ENCODE measurements at regions not wholly inside any gene's neighbourhood (a gene's known extent, or its start where the extent isn't known, plus 50 kb on each side); places are given as distances from the start of the nearest gene placed in this dataset.

DNA sequence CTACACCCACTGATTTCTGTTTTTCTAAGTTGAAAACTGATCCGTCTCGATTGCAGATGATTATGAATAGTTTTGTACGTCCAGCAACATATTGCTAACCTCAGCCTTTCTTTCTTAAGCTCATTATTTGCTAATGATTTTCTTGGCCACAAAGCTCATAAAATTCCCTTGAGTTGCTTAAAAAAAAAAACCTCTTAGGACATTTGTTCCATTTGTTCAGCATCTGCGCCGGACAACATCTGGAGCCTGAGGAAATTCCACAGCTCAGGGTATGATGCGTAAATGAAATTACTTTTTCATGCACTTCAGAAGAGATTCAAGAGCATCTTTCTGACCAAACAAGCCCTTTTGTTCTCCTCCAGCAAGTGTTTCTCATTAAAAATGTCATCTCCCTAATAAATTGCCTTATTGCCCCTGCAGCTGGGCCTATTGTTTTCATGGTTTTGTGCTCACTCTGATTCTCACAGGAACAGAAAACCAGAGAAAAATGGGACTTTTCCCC lies 249.1 kb upstream of the MCTP2 start:
- DNase-seq (ENCODE audit: low spot score): no peak
- no peak overlapping the region for H3K27ac ChIP-seq
- ChIA-PET POLR2A (ENCODE audit: low non-redundant PET) (no interaction called here), CTCF (interaction anchor here (0.7 to 0.9 kb wide), 2 partner anchors 615 to 665 kb away, joined by 3 read pairs; no protein-coding TSS in a partner anchor)
- TF ChIP-seq, protein P1, sequence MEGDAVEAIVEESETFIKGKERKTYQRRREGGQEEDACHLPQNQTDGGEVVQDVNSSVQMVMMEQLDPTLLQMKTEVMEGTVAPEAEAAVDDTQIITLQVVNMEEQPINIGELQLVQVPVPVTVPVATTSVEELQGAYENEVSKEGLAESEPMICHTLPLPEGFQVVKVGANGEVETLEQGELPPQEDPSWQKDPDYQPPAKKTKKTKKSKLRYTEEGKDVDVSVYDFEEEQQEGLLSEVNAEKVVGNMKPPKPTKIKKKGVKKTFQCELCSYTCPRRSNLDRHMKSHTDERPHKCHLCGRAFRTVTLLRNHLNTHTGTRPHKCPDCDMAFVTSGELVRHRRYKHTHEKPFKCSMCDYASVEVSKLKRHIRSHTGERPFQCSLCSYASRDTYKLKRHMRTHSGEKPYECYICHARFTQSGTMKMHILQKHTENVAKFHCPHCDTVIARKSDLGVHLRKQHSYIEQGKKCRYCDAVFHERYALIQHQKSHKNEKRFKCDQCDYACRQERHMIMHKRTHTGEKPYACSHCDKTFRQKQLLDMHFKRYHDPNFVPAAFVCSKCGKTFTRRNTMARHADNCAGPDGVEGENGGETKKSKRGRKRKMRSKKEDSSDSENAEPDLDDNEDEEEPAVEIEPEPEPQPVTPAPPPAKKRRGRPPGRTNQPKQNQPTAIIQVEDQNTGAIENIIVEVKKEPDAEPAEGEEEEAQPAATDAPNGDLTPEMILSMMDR (conservative IDR thresholded peaks at IDR 0.05; ENCODE audit: low read depth): no peak

GRCh38 chr15:93981706-93982105 lies 249.7 kb upstream of the MCTP2 start:
- DNase-seq (ENCODE audit: low spot score): no peak
- TF ChIP-seq, protein P1 (conservative IDR thresholded peaks at IDR 0.05; ENCODE audit: low read depth): no peak
- ChIA-PET CTCF (interaction anchor here (0.7 to 0.9 kb wide), 2 partner anchors 614 to 665 kb away, joined by 3 read pairs; no protein-coding TSS in a partner anchor), POLR2A (ENCODE audit: low non-redundant PET) (no interaction called here)
- no peak overlapping the region for H3K27ac ChIP-seq

DNA sequence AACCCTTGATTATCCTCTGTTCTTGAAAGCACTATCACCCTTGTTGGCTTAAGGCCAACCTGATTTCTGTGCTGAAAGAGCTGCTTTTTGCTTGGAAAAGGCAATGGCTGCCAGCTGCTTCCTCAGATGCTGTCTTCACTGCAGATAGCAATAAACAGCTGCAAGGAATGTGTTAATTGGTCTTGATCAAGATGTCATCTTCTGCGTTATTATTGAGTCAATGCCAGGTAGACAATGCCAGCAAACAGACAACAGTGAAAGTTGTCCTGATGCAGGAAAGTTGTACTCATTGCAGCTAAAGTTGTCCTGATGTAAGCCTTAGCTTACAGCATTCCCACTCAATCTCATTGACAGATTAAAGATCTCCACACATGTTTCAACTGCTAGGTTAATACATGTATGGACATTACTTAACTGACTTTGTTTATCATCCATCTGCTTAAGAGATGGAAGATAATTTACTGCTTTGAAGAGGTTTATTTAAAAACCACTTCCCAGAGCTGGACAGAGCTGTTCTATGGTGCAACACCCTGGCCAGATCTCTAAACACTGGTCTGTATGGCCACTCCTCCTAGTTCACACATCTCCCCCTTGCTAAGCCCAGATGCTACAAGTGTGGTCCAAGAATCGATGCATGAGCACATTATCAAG lies 251.0 kb upstream of the MCTP2 start:
- CTCF ChIA-PET: interaction anchor here (0.6 kb wide), 1 partner anchor 14 kb away, joined by 3 read pairs; no protein-coding TSS in a partner anchor

GRCh38 chr15:93974804-93975481 lies 256.4 kb upstream of the MCTP2 start:
- POLR2A ChIA-PET (ENCODE audit: low non-redundant PET): no interaction called here
- CTCF ChIA-PET: interaction anchor here (0.5 to 2.3 kb wide), 20 partner anchors 15 to 990 kb away, joined by 3 to 16 read pairs (median 4); no protein-coding TSS in a partner anchor
- DNase-seq (ENCODE audit: low spot score): peak; percentile 75
- TF ChIP-seq, protein P1 (conservative IDR thresholded peaks at IDR 0.05; ENCODE audit: low read depth): peak; percentile 74
- H3K27ac ChIP-seq: no peak overlapping the region

More for the DNA sequence above, 251.0 kb upstream of the MCTP2 start:
- H3K27ac ChIP-seq: no peak overlapping the region
- POLR2A ChIA-PET (ENCODE audit: low non-redundant PET): no interaction called here
- DNase-seq (ENCODE audit: low spot score): no peak
- TF ChIP-seq, protein P1 (conservative IDR thresholded peaks at IDR 0.05; ENCODE audit: low read depth): no peak

GRCh38 chr15:93973287-93973686 lies 258.1 kb upstream of the MCTP2 start:
- POLR2A ChIA-PET (ENCODE audit: low non-redundant PET): no interaction called here
- CTCF ChIA-PET: interaction anchor here (0.7 kb wide), 1 partner anchor 43 kb away, joined by 3 read pairs; no protein-coding TSS in a partner anchor
- TF ChIP-seq, protein P1 (conservative IDR thresholded peaks at IDR 0.05; ENCODE audit: low read depth): no peak
- no peak for DNase-seq (ENCODE audit: low spot score)
- no peak overlapping the region for H3K27ac ChIP-seq

DNA sequence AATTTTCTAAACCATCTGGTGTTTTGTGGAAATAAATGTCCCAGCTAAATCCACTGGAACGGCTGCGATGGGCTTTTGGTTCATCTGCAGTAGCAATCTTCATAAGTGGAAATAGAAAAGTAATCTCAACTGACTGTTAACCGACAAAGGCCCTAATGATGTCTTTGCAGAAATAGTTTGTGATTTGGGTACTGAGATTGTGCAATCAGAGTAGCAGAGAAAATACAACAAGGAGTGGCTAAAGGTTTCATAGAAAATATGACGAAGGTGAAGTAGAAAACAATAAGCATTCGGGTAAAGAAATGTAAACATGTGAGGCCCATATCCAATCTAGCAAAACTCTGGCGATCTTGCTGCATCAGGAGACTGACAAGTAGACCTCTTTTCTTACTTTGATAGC lies 262.6 kb upstream of the MCTP2 start:
- DNase-seq (ENCODE audit: low spot score): no peak
- TF ChIP-seq, protein P1 (conservative IDR thresholded peaks at IDR 0.05; ENCODE audit: low read depth): no peak
- CTCF ChIA-PET: interaction anchor here (0.8 kb wide), 1 partner anchor 191 kb away, joined by 4 read pairs; no protein-coding TSS in a partner anchor
- no peak overlapping the region for H3K27ac ChIP-seq
- POLR2A ChIA-PET (ENCODE audit: low non-redundant PET): no interaction called here

All from RWPE1 (cell line).